Activated T-cell treated with anti-CD3 and anti-CD28 coated beads for 24 hours (primary cell): ENCODE measurements at regions not wholly inside any gene's neighbourhood (a gene's known extent, or its start where the extent isn't known, plus 50 kb on each side); places are given as distances from the start of the nearest gene placed in this dataset.

Experiments used
- DNase-seq: peaks from one replicate; pipeline ENCODE4 v3.0.0-alpha.2; 2020; ENCODE audit warnings: low read depth

DNA sequence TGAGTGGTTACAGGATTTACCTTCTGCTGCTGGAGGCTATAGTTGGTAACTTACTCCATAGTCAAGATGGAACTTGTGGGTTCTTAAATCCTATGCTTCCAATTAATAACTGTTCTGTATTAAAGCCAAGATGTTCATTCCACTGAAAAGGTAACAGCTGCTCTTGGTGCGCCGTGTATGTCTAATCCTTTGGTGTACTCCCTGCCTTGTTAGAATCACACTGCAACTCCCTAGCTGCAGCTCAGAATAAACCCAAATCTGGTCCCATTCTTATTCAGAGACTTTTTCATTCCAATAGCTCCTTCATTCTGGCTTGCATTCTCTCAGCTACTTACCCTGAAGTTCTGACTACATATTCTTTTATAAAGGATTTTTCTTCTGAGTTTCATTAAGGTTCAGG, 1355.5 kb downstream of the MAT2B start:
- no peak for DNase-seq

DNA sequence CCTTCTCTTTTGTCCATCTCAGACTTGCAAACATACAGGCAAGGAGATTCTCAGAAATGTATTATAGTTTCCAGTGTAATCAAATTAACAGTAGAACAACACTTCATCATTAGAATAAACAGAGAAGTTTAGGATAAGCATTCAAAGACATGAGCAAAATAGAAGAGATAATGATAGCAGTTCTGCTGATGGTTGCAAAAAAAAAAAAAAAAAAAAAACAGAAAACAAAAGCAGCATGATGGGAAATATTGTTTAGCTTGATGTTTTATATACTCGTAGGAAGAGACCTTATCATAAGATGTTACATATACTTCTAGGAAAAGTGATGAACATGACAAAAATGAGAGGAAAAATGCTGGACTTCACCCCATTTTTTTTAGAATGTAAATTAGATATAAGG, 1356.2 kb downstream of the MAT2B start:
- DNase-seq = no peak

DNA sequence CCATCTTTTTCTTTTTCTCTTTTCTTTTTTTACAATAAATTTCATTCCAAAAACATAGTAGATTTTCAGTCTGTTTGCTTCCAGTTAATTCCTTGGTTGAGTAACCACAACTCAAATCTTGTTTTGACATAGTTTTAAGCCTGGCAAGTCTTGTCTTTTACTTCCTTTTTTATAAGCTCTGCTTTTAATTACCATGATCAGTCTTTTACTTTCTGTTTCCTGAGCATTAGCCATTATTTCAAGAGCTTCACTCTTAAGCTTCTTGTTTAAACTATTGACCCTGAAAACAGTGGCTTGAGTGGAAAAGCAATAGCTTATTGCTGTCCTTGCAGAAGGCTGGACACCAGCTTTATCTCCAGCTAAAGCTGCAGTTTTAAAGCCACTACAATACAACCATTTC, 1363.3 kb downstream of the MAT2B start:
- no peak for DNase-seq

DNA sequence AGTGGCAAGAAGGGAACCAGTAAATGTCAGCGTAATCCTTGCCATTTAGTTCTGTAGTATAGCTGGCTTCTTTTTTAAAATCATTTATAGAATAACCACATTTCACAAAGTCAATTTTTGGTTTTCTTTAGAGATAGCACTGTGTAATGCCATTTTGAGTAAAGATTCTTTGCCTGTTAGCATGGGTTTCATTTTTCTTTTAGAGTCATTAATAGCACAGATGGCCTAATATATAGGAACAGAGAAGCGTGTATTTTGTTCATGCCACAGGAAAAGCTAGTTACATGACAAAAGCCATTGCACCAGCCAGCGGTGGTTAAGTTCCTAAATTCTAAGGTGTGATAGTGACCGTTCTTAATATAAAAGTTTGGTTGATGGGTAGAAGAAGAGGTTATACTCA, 1363.9 kb downstream of the MAT2B start:
- DNase-seq = no peak

DNA sequence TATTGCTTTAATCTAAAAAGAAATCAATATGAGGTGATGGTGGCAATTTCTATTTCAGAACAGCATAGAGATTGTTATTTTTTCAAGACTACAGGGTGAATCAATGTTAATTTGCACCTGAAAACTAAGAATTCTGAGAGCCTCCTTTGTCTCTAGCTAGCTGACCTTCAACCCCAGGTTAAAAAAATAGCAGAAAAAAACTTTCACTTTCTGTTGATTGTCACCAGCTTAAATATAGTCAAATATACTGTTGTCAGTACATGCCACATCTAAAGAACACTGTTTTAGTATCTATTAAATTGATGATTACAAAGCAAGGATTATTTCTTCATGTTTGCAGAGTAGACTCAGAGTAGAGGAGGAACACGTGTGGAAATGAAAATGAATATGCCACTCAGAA, 1371.4 kb downstream of the MAT2B start:
- no peak for DNase-seq

DNA sequence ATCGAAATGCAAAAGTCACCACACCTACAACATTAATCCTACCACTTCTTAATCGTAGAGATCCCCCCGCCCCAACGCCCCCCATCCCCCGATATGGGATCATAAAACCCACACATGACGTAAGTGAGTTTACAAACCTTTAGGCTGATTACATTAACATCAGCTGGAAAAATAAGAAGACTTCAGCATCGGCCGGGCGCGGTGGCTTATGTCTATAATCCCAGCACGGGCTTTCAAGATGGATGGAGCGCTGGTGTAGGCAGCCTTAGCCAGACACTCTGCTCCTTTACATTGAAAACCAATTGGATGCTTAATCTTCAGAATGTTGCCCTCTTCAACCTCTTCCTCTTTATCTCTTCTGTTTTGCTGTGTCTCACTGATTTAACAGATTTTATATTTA, 1376.0 kb downstream of the MAT2B start:
- DNase-seq = no peak

DNA sequence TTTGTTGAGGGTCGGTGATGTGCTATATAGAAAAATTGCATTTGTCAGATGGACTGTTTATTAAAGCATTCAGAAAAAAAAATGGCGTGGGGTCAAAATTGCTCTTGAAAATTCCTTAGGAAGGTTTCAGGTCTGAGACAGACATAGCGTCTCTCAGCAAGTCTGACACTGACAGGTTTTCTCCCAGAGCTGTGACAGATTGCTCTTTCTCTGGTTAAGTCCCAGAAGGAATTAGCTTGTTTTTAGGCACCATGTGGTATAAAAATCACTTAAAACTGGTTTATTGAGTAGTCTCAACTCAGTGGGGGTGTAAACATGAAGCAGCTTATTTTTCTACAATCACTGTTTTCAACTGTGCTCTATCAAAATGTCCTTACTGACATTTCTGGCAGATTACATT, 1379.8 kb downstream of the MAT2B start:
- DNase-seq = no peak

DNA sequence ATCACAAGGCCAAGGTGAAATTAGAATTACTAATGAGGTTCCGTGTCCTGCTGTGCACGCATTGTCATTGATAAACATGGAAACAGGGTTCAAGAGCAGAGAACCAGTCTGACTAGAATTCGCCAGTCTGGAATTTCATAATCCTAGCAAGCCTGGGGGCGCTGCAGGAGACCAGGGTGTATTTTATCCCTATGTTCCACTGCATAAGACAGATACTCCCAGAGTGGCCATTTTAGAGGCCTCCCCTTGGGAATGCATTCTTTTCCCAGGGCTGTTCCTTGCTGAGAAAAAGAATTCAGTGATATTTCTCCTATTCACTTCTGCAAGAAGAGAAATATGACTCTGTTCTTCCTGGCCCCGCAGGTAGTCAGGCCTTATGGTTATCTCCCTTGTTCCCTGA, 1387.7 kb downstream of the MAT2B start:
- no peak for DNase-seq

DNA sequence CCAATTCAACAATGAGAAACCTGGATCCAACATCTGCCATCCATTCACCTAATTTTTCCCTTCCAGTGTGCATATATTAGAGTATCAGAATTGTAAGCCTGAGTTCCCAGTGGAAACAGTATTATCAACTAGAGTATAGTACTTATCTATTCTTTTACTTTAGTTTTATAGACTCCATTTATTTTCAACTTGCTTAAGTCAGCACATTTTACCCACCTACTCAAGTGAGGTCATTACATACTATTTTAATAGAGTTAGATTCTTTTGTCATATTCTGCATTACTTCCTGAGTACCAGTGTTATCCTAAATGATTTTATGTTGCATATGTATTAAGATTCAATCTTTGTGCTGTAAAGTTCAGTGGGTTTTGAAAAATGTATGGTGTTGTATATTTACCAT, 1393.3 kb downstream of the MAT2B start:
- DNase-seq = no peak

DNA sequence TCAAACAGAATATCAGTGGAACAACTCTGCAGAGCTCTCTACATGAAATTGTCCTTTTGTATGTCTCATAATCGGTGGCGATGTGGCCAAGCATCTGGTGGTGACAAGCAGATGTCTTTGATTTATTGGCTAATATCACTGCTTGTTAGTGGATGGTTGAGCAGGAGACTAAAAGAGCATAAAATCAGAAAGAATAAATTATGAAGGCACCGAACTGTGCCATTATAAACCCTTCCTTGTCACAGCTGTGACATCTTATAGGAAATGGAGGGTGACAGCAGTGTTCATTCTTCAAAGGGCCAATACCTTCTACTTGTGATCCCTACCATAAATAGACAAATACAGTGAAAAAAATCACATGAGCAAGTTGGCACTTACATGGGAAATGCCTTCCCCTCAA, 1404.3 kb downstream of the MAT2B start:
- DNase-seq = no peak

DNA sequence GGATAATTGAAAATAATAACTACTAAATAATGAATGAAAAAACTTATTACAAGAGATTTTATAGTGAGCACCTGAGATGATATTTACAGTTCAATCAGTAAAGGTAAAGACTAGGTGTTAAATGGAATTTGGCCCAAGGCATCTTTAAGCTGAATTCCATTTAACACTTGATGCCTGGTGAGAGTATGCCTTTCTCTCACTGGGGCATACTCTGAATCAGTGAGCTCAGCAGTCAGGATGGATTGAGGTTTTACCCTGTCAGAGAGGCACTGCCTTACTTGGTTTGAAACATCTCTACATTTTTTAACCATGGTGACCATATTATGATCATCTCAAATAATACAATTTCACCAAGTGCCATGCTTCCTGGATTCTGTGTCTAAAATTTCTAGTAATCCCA, 1416.3 kb downstream of the MAT2B start:
- no peak for DNase-seq

DNA sequence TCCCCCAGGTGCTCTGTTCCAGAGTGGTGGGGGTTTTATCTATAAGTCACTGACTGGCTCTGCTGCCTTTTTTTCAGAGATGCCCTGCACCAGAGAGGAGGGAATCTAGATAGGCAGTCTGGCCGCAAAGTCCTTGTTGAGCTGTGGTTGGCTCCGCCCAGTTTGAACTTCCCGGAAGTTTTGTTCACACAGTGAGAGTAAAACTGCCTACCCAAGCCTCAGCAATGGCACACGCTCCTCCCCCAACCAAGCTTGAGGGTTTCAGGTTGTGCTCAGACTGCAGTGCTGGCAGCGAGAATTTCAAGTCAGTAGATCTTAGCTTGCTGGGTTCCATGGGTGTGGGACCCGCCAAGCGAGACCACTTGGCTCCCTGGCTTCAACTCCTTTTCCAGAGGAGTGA, 1428.6 kb downstream of the MAT2B start:
- no peak for DNase-seq

DNA sequence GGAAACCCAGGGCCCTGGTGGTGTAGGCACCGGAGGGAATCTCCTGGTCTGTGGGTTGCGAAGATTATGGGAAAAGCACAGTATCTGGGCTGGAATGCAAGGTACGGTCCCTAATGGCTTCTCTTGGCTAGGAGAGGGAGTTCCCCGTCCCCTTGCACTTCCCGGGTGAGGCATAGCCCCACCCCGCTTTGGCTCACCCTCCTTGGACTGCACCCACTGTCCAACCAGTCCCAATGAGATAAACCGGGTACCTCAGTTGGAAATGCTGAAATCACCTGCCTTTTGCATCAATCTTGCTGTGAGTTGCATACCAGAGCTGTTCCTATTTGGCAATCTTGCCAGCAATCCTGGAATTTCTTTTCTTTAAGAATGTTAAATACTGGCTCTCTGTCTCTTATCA, 1429.1 kb downstream of the MAT2B start:
- no peak for DNase-seq

DNA sequence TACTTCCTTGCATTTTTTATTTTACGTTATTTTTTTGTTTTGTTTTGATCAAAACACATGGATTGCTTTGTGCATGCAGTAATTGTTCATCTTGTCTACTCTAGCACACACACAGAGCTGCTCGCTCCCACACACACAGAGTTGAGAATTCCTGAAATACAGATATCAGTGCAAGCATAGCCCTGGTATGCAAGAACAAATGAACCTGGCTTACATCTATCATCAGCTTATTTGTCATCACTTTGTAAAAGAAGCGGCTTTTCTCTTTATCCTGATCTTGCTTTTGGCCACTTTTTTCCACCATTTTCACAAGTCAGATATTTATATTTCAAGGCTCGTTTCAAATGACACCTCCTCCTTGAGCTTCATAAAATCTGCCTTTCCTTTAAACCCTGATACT, 1435.7 kb downstream of the MAT2B start:
- no peak for DNase-seq

DNA sequence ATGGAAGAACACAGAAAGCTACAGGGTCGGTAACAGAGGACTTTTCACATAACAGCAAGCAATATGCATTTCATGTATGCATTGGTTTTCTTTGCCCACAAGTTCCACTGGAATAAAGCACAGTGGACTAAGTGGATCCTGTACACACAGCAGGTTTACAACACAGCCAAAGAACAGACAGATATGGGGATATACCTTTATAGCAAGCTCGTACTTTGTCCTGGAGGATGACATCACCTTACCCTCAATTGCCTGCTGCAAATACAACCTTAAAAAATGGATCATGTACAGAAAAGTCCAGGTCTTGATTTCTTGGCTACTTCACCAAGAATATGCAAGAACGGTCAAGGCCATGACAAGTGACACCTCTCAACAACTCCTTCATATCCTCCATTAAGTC, 1445.5 kb downstream of the MAT2B start:
- DNase-seq = no peak

DNA sequence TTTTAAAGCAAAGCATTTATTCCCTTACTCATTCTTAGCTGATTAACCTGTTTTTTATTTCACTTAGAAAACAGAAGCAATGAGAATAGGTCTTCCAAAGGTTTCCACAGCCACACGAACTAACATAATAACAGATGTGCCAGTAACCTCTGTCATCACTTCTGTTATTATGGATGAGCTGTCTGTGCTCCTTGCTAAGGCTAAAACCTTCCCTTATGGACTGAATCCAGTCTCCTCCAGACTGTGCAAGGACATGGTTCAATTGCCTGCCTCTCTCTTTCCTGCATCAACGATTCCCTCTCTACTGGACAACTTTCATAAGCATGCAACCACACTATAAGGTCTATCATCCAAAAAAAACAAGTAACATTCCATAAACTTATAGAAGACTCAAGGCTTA, 1446.2 kb downstream of the MAT2B start:
- no peak for DNase-seq

DNA sequence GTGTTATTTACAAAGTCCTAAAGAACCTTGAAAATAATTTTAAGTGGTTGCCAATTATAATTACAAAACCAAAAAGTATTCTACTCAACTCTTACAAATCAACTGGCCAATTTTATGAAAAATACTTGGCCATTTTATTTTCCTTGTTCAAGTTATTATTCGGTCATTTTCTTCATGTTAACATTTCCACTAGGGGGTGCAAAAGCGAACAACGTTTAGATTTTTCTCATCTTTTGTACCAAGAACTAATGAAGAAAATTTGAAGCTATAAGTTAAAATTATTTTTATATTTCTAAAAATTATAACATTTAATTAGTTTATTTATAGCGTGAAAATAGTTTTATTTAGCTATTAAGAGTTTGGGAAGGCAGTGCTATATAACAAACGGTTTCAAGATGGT, 1453.3 kb downstream of the MAT2B start:
- DNase-seq = no peak

DNA sequence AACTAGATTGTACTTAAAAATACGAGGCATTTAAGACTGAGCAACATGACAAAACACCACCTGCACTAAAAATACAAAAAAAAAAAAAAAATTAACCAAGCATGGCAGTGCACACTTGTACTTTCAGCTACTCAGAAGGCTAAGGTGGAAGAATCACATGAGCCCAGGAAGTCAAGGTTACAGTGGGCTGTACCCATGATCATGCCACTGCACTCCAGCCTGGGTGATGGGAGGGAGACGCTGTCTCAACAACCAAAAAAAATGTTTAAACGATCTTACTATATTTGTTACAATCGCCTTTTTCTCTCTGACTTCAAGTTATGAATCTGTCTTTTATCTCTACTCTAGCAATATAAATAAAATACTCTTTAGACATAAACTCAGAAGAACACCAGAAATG, 1454.3 kb downstream of the MAT2B start:
- no peak for DNase-seq

DNA sequence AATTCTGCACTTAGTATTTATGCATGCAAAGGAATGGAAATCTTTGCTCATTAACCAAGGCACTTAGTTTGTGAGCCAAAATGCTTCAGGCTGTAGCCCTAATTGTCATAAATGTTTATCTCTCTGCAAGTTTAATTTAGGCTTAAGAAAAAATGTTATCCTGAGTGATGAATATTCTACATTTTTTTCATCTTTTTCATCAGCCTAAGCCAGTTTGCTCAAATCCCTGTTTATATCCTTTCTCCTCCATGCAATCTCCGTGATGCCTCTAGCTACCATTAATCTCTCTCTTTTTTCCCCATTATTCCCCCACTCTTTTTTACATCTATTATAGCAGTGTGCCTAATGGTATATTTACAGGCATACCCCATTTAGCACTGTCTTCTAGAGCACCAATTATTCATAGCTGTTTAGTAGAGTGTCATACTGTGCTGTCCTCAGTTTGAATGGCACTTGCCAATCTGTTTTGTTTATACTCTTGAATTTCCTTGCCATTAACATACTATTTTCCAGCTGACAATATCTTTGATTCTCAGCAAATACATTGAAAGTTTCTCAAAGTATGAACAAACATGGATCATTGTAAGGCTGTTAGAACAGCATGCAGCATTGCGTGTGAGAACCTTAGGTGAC, 1457.0 kb downstream of the MAT2B start:
- no peak for DNase-seq

DNA sequence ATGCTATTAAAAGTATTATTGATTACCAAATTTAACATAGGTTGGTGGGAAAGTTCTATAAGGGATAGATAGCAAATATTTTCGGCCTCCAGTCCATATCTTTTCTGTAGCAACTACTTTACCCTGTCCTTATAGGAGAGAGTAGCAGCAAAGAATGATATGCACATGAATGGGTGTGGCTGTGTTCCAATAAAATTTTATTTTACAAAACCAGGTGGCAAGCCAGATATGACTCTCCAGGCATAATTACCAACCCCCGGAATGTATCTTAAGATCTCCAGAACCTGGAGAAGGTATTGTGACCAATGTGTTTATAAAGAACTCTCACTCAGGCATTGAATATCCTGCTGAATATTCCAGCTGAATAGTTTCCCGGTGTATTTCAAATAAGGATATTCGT, 1461.2 kb downstream of the MAT2B start:
- DNase-seq = no peak

DNA sequence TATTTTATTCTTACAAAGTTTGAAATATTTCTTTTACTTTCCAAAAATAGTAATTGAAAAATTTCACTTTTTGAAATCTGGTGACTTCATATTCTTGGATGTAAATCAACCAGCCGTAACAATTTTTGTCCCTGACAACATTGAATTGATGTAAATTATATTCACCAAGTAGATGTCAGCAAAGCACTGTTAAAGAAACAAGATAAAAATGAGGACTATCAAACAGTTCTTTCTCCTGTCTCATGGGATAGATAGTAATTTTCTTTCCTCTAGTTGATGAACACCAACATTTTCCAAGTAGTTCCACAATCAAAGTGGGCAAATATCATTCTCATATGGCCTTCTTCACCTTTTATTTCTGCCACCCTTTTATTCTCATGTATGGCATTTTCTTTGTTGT, 1461.9 kb downstream of the MAT2B start:
- no peak for DNase-seq

DNA sequence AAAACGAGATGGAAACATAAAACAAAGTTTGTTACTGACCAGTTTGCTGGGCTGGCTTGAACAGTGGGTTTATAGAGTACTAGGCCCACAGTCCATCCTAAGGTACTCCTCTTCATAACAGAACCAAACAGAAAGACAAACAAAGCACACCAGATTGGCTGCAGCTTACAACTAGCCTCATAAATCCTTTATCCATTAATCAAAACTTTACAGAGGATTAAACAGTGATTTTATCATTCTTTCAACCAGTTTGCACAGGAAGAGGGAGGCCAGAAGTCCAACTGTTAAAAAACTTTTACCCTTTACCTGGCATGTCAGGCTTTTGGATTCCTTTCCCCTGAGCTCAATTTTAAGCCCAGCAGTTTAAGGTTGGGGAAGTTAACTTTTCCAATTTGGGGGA, 1467.6 kb downstream of the MAT2B start:
- DNase-seq = no peak

DNA sequence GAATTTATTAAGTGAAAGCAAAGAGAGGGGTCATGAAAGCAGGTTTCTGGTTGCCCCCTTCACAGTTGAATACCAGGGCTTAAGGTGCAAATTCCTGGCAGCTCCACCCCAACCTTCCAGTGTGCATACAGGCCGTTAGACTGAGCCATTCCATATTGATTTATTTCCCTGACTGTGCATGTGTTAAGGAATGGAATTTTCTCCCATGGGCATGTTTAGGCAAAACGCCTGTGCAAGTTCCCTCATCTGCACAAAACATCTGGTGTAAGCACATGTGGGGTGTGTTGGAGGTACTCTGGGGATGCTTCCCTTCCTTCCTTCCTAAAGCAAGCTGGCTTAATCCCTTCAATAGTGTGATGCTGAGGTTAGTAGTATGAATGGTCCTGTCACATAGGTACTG, 1470.6 kb downstream of the MAT2B start:
- DNase-seq = no peak

DNA sequence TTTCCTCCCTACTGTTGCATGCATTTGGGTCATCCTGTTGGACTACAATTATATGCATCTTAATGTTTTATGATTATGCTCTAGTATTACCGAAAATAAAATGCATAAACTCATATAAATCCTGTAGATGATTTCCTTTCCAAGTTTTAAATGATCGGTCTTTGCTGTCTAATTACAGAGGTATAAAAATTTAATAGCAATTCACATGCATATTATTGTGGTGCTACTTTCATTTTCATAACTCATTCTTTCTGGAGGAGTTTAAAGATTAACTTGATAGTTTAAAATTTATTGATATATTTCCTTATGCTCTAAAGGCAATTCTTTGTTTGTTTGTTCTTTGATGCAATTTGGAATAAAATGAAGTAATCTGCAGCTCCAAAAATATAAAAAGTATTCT, 1475.1 kb downstream of the MAT2B start:
- DNase-seq = no peak

DNA sequence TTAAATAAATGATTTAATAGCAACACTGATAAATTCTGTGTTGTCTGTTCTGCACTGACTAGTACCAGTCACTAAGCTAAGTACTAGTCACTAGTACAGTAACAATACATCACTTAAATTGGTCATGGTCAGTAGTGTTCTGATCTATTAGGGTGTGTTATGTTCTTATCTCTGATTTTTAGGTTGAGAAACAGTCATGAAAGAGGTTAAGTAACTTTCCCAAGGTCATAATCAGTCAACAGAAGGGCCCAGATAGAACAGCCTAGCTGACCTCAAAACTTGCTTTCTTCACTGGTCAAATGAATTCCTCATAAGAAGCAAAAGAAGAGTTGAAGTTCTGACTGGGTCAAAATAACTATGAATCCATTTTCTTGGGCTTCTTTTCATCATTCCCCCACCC, 1492.7 kb downstream of the MAT2B start:
- DNase-seq = no peak
